Neural progenitor cell (in vitro differentiated cells): ENCODE measurements at regions not wholly inside any gene's neighbourhood (a gene's known extent, or its start where the extent isn't known, plus 50 kb on each side); places are given as distances from the start of the nearest gene placed in this dataset.

Experiments used
- EZH2 ChIP-seq: fragments of 200-600 bp; sonication (generic); IDR thresholded peaks from 2 replicates; pipeline ENCODE4 v1.6.1; 2017; ENCODE audit warnings: antibody characterized with exemption, mild to moderate bottlenecking, moderate library complexity
- TF ChIP-seq, protein P1 (sequence below): fragments of 200-600 bp; sonication (generic); IDR thresholded peaks from 2 replicates; pipeline ENCODE4 v1.5.1; 2017; ENCODE audit warnings: antibody characterized with exemption, mild to moderate bottlenecking

DNA sequence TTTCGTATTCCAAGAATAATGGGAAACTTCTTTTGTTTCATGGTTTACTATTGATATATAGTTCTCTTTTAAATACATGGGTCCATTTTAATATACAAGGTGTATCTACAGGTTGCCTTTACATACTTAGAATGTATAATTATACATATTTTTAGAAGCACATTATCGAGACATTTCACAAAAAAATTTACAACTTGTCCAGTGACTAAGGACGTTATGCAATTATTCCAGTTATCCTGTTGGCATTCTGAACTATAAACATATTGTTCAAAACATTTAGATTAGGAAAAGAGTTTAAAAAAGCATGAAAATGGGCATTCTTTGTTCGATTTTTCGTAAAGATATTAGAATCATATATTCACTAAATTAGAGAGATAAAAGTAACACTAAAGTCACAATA, 344.6 kb upstream of the TMEFF2 start:
- TF ChIP-seq, protein P1, sequence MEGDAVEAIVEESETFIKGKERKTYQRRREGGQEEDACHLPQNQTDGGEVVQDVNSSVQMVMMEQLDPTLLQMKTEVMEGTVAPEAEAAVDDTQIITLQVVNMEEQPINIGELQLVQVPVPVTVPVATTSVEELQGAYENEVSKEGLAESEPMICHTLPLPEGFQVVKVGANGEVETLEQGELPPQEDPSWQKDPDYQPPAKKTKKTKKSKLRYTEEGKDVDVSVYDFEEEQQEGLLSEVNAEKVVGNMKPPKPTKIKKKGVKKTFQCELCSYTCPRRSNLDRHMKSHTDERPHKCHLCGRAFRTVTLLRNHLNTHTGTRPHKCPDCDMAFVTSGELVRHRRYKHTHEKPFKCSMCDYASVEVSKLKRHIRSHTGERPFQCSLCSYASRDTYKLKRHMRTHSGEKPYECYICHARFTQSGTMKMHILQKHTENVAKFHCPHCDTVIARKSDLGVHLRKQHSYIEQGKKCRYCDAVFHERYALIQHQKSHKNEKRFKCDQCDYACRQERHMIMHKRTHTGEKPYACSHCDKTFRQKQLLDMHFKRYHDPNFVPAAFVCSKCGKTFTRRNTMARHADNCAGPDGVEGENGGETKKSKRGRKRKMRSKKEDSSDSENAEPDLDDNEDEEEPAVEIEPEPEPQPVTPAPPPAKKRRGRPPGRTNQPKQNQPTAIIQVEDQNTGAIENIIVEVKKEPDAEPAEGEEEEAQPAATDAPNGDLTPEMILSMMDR = no peak
- no peak for TF ChIP-seq EZH2
